Mucosa of descending colon (tissue), 3 donors: ENCODE measurements at regions not wholly inside any gene's neighbourhood (a gene's known extent, or its start where the extent isn't known, plus 50 kb on each side); places are given as distances from the start of the nearest gene placed in this dataset.

ENCODE experiments used
- ATAC-seq: fragments of 200-7000 bp; cut with Tn5 transposase; one replicate; pipeline ENCODE4 v1.9.1; 2020; ENCODE audit warnings: mild to moderate bottlenecking, moderate library complexity
- DNase-seq, 3 donors: peaks; one replicate each; pipeline ENCODE4 v3.0.0-alpha.2; 2020
- H3K36me3 ChIP-seq: fragments of 200-600 bp; one replicate; pipeline ENCODE4 v1.8.0; 2021; ENCODE audit warnings: low read depth, mild to moderate bottlenecking
- H3K4me1 ChIP-seq: fragments of 200-600 bp; one replicate; pipeline ENCODE4 v1.8.0; 2021; ENCODE audit warnings: low read depth, mild to moderate bottlenecking
- H3K4me3 ChIP-seq: fragments of 200-600 bp; one replicate; pipeline ENCODE4 v1.8.0; 2021; ENCODE audit warnings: mild to moderate bottlenecking
- H3K9me3 ChIP-seq: fragments of 200-600 bp; one replicate; pipeline ENCODE4 v1.8.0; 2021; ENCODE audit warnings: mild to moderate bottlenecking
- intact Hi-C, 2 donors: fragments of 100-400 bp; cut with DNase I in 1 of 2; cut with micrococcal nuclease in 1 of 2; formaldehyde crosslinking; loops; one replicate each; pipeline versions ENCODE4 v1.11.0 to v1.11.1; 2022; cut with DNase I, micrococcal nuclease
- TF ChIP-seq, protein P1 (sequence below): fragments of 200-600 bp; IDR thresholded peaks from one replicate; pipeline ENCODE4 v1.8.0; 2022; ENCODE audit warnings: antibody characterized with exemption, mild to moderate bottlenecking
- donor health status: DM: no; HTN: no; CAD: no; lungs with moderate emphysema.
- donor health status: DM: no; HTN: no; CAD: no.
- donor health status: DM: no; HTN: yes; CAD: no.

GRCh38 chr9:107856633-107857032 lies 367.1 kb upstream of the KLF4 start:
- no peak for ATAC-seq

GRCh38 chr9:107855164-107855563 lies 365.6 kb upstream of the KLF4 start:
- DNase-seq (no peak), ATAC-seq (no peak)
- H3K36me3 ChIP-seq, result no peaks in the 10 kb centered on the region
- no peak overlapping the region for H3K4me3 ChIP-seq
- peaks cover 10% of the 10 kb centered on the region for H3K9me3 ChIP-seq
- no peaks in the 10 kb centered on the region for H3K4me1 ChIP-seq
- TF ChIP-seq, protein P1, sequence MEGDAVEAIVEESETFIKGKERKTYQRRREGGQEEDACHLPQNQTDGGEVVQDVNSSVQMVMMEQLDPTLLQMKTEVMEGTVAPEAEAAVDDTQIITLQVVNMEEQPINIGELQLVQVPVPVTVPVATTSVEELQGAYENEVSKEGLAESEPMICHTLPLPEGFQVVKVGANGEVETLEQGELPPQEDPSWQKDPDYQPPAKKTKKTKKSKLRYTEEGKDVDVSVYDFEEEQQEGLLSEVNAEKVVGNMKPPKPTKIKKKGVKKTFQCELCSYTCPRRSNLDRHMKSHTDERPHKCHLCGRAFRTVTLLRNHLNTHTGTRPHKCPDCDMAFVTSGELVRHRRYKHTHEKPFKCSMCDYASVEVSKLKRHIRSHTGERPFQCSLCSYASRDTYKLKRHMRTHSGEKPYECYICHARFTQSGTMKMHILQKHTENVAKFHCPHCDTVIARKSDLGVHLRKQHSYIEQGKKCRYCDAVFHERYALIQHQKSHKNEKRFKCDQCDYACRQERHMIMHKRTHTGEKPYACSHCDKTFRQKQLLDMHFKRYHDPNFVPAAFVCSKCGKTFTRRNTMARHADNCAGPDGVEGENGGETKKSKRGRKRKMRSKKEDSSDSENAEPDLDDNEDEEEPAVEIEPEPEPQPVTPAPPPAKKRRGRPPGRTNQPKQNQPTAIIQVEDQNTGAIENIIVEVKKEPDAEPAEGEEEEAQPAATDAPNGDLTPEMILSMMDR, result no peak
- intact Hi-C loops, result no loop called here

More at GRCh38 chr9:107856633-107857032, 367.1 kb upstream of the KLF4 start:
- Histone ChIP-seq H3K4me3 (no peak overlapping the region), H3K9me3 (peaks cover 10% of the 10 kb centered on the region), H3K36me3 (no peaks in the 10 kb centered on the region), H3K4me1 (no peaks in the 10 kb centered on the region)
- intact Hi-C loops, result no loop called here
- TF ChIP-seq, protein P1, result no peak
- DNase-seq, result no peak

GRCh38 chr9:107853461-107853860 lies 363.9 kb upstream of the KLF4 start:
- no peak overlapping the region for H3K4me3 ChIP-seq
- intact Hi-C loops, result no loop called here
- TF ChIP-seq, protein P1, result no peak

GRCh38 chr9:107852891-107853290 lies 363.3 kb upstream of the KLF4 start:
- no peaks in the 10 kb centered on the region for H3K36me3 ChIP-seq
- intact Hi-C loops, result no loop called here
- peaks cover 10% of the 10 kb centered on the region for H3K9me3 ChIP-seq
- TF ChIP-seq, protein P1, result no peak
- H3K4me3 ChIP-seq, result no peak overlapping the region
- ATAC-seq (no peak), DNase-seq (no peak)
- no peaks in the 10 kb centered on the region for H3K4me1 ChIP-seq

More at GRCh38 chr9:107853461-107853860, 363.9 kb upstream of the KLF4 start:
- ATAC-seq (no peak), DNase-seq (no peak)
- no peaks in the 10 kb centered on the region for H3K36me3 ChIP-seq
- H3K9me3 ChIP-seq, result peaks cover 10% of the 10 kb centered on the region
- no peaks in the 10 kb centered on the region for H3K4me1 ChIP-seq

GRCh38 chr9:107850653-107851052 lies 361.1 kb upstream of the KLF4 start:
- Histone ChIP-seq H3K36me3 (no peaks in the 10 kb centered on the region), H3K4me3 (no peak overlapping the region), H3K4me1 (no peaks in the 10 kb centered on the region), H3K9me3 (peaks cover 10% of the 10 kb centered on the region)
- intact Hi-C loops, result no loop called here
- ATAC-seq (peak; percentile 67), DNase-seq (no peak)
- TF ChIP-seq, protein P1, result no peak
